22Rv1 (cell line): ENCODE measurements at regions not wholly inside any gene's neighbourhood (a gene's known extent, or its start where the extent isn't known, plus 50 kb on each side); places are given as distances from the start of the nearest gene placed in this dataset.

Experiments
- CTCF ChIP-seq: fragments of 450-650 bp; IDR thresholded peaks from 2 replicates; pipeline ENCODE4 v1.5.1; 2017; ENCODE audit warnings: mild to moderate bottlenecking
- ZFX ChIP-seq: fragments of 450-650 bp; IDR thresholded peaks from 2 replicates; pipeline ENCODE4 v1.6.1; 2017; ENCODE audit warnings: antibody characterized with exemption, borderline replicate concordance

- TF ChIP-seq CTCF (no peak), ZFX (no peak)
Measured at GRCh38 chr6:98156580-98156979, 677.8 kb upstream of the POU3F2 start.
